GM12878 (cell line): ENCODE measurements at regions not wholly inside any gene's neighbourhood (a gene's known extent, or its start where the extent isn't known, plus 50 kb on each side); places are given as distances from the start of the nearest gene placed in this dataset.

Experiments used
- ASH2L ChIP-seq: fragments of 300-600, 200-600 bp; sonication (generic); IDR thresholded peaks from 2 replicates; pipeline ENCODE4 v1.6.1; 2017; ENCODE audit warnings: low read depth, mild to moderate bottlenecking, borderline replicate concordance
- ATF3 ChIP-seq: IDR thresholded peaks from 2 replicates; pipeline ENCODE4 v1.6.1; 2011; ENCODE audit warnings: low read depth, mild to moderate bottlenecking, low read length, moderate library complexity, borderline replicate concordance; ENCODE audit errors: extremely low read depth
- CREB1 ChIP-seq: IDR thresholded peaks from 2 replicates; pipeline ENCODE4 v1.6.1; 2012; ENCODE audit warnings: low read depth, mild to moderate bottlenecking, inconsistent platforms
- CREM ChIP-seq: IDR thresholded peaks from 2 replicates; pipeline ENCODE4 v1.6.1; 2014; ENCODE audit warnings: antibody characterized with exemption, low read depth
- E2F8 ChIP-seq: fragments of 450-650 bp; IDR thresholded peaks from 2 replicates; pipeline ENCODE4 v1.6.1; 2018; ENCODE audit warnings: mild to moderate bottlenecking, low read depth, moderate library complexity; ENCODE audit not compliant: partially characterized antibody
- EED ChIP-seq: sonication (generic); IDR thresholded peaks from 2 replicates; pipeline ENCODE4 v1.6.1; 2016; ENCODE audit warnings: antibody characterized with exemption, low read depth
- MTA3 ChIP-seq: IDR thresholded peaks from 2 replicates; pipeline ENCODE4 v1.6.1; 2012; ENCODE audit warnings: low read length, inconsistent platforms, borderline replicate concordance
- MYB ChIP-seq: fragments of 150-350 bp; IDR thresholded peaks from 2 replicates; pipeline ENCODE4 v1.6.1; 2014; ENCODE audit warnings: mild to moderate bottlenecking, low read depth, low read length, borderline replicate concordance
- SMAD1 ChIP-seq: fragments of 450-650 bp; IDR thresholded peaks from 2 replicates; pipeline ENCODE4 v1.6.1; 2018; ENCODE audit warnings: mild to moderate bottlenecking, low read depth; ENCODE audit not compliant: partially characterized antibody
- SMARCA5 ChIP-seq: fragments of 450-650 bp; IDR thresholded peaks from 2 replicates; pipeline ENCODE4 v1.6.1; 2017; ENCODE audit warnings: mild to moderate bottlenecking
- SRF ChIP-seq, 2 experiments: IDR thresholded peaks; 2 replicates each; pipeline ENCODE4 v1.6.1; 2011; ENCODE audit warnings: low read depth in 2 of 2, low read length in 2 of 2, mild to moderate bottlenecking in 1 of 2, moderate library complexity in 1 of 2
- ZBTB11 ChIP-seq: fragments of 450-650 bp; formaldehyde crosslinking; IDR thresholded peaks from 2 replicates; pipeline ENCODE4 v1.5.0; 2022; ENCODE audit warnings: mild to moderate bottlenecking, missing genetic modification characterization
- ZNF384 ChIP-seq: IDR thresholded peaks from 2 replicates; pipeline ENCODE4 v1.6.1; 2012; ENCODE audit warnings: low read depth, mild to moderate bottlenecking, low read length, improper control_type of control experiment, borderline replicate concordance

- TF ChIP-seq ZBTB11 (no peak), ASH2L (no peak), SRF (IDR thresholded peaks at IDR 0.05; ENCODE audit: low read depth in 2 of 2, low read length in 2 of 2) (no peak), E2F8 (no peak), MTA3 (no peak), SMARCA5 (no peak), CREB1 (no peak), SMAD1 (no peak), CREM (no peak), MYB (no peak), ATF3 (no peak), EED (no peak), ZNF384 (no peak)
Observed at GRCh38 chr2:56811401-56811800, 627.6 kb downstream of the CCDC85A start (continued).
